ENCODE measurements at regions not wholly inside any gene's neighbourhood (a gene's known extent, or its start where the extent isn't known, plus 50 kb on each side); places are given as distances from the start of the nearest gene placed in this dataset.
"Not testable (repeated sequence)": the region's sequence is repeated elsewhere in the genome, so short reads cannot be mapped to it uniquely, and the experiment has no call there.

GRCh38 chr2:224261326-224261725 is 140.6 kb downstream of the FAM124B start:
- DNase-seq: no peak

- DNase-seq: no peak
Measured at GRCh38 chr2:224260372-224261020, 141.4 kb downstream of the FAM124B start.

- DNase-seq: no peak
Measured at GRCh38 chr2:224259831-224260230, 142.1 kb downstream of the FAM124B start.

GRCh38 chr2:224258059-224258458 is 143.8 kb downstream of the FAM124B start:
- DNase-seq: no peak

- DNase-seq: no peak
Measured at GRCh38 chr2:224257156-224257555, 144.8 kb downstream of the FAM124B start.

GRCh38 chr2:224253464-224253863 is 148.4 kb downstream of the FAM124B start:
- DNase-seq: no peak

GRCh38 chr2:224252631-224253030 is 149.3 kb downstream of the FAM124B start:
- DNase-seq: no peak

GRCh38 chr2:224248944-224249371 is 152.9 kb downstream of the FAM124B start:
- no peak for DNase-seq

GRCh38 chr2:224242561-224242960 is 159.3 kb downstream of the FAM124B start:
- DNase-seq: no peak

- DNase-seq: no peak
Measured at GRCh38 chr2:224241812-224242211, 160.1 kb downstream of the FAM124B start.

- DNase-seq: no peak
Measured at GRCh38 chr2:224241001-224241400, 160.9 kb downstream of the FAM124B start.

- DNase-seq: no peak
Measured at GRCh38 chr2:224223851-224224555, 177.9 kb downstream of the FAM124B start.

GRCh38 chr2:224222974-224223373 is 178.9 kb downstream of the FAM124B start:
- DNase-seq: no peak

GRCh38 chr2:224222291-224222690 is 179.6 kb downstream of the FAM124B start:
- no peak for DNase-seq

GRCh38 chr2:224221455-224221913 is 180.4 kb downstream of the FAM124B start:
- DNase-seq: no peak

- DNase-seq: no peak
Measured at GRCh38 chr2:224220586-224221255, 181.2 kb downstream of the FAM124B start.

- DNase-seq: no peak
Measured at GRCh38 chr2:224219781-224220180, 180.7 kb upstream of the SERPINE2 start.

- DNase-seq: no peak
Measured at GRCh38 chr2:224217962-224218347, 178.9 kb upstream of the SERPINE2 start.

- DNase-seq: no peak
Measured at GRCh38 chr2:224217233-224217961, 178.3 kb upstream of the SERPINE2 start.

GRCh38 chr2:224215611-224216010 is 176.5 kb upstream of the SERPINE2 start:
- DNase-seq: not testable (repeated sequence)

GRCh38 chr2:224213396-224213795 is 174.3 kb upstream of the SERPINE2 start:
- no peak for DNase-seq

- no peak for DNase-seq
Measured at GRCh38 chr2:224211791-224212190, 172.7 kb upstream of the SERPINE2 start.

- DNase-seq: no peak
Measured at GRCh38 chr2:224211181-224211480, 172.0 kb upstream of the SERPINE2 start.

Measured in stimulated activated naive CD4-positive, alpha-beta T cell (primary cell).